ENCODE measurements at regions not wholly inside any gene's neighbourhood (a gene's known extent, or its start where the extent isn't known, plus 50 kb on each side); places are given as distances from the start of the nearest gene placed in this dataset.

DNA sequence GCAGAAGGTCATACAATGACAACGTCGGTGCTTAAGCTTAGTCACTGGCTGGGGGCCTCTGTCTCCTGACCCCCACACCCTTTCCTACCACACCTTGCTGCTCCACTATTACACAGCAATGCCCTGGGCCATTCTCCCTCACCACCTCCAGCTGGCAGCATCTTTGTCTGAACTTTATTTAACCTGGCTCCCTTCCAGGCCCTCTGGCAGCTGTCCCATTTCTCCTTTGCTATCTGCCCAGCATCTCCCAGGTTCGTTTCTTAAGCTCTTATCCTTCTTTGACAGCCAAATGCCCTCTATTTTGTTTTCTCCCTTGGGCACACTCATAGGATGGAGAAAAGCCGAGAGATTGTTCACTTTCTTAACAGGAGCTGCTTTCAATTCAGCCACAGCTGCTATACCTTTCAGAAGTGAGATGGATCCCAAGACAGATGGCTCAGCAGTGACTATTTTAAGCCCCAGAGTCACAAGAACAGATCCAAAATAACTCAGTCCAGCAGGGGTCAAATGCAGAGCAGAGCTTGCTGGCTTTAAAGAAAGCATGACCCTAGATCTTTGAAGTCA lies 1277.1 kb upstream of the AUTS2 start:
- Histone ChIP-seq H3K4me3 (peak overlapping the region in 1 of 4 donors; percentile 19), H3K27ac (replicated peaks in 1 of 4) (peak overlapping the region; percentile 55 to 80 (median 64)), H3K4me1 (peaks cover 21 to 30% (median 25%) of the 10 kb centered on the region in 4 donors), H3K27me3 (no peaks in the 10 kb centered on the region), H3K9me3 (no peaks in the 10 kb centered on the region), H3K36me3 (no peaks in the 10 kb centered on the region)
- 17% methylated on average over 4 of the region's 4 CpGs for WGBS
- intact Hi-C loops (cut with DNase I), result no loop called here
- TF ChIP-seq POLR2A (IDR thresholded peaks at IDR 0.05; ENCODE audit: low read depth), result no peak
- peak; percentile 30 to 44 for TF ChIP-seq POLR2AphosphoS5 (IDR thresholded peaks at IDR 0.05)
- DNase-seq (ENCODE audit: extremely low spot score), result no peak

DNA sequence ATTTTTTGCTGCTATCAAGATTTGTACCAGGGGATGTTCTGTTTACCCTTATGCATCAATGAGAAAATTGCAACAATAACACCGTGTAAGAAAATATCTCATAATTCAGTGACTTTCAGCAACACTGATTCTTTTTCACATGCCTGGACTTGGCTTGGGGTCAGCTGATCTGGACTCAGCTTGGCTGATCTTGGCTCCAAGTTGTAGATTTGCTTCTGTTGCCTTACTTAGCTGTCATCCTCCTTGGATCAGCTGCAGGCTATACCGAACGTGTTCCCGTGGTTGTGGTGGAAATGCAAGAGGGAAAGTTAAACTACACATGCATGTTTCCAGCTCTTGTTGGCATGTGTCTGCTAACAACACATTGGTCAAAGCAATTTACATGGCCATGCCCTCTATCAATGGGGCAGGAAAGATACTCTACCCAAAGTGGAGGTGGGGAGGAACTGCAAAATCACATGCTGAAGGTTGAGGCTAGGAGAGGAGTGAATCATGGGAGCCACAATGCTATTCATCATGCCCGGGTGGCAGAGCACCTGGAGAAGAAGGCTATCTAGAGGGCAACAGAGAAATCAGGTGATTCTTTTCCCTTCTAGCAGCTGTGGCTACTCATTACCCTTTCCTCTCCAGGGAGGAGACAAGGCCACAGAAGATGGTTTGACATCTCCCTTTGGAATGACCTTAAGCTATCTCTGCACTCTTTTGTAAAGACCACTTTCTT lies 1276.3 kb upstream of the AUTS2 start:
- intact Hi-C loops (cut with DNase I), result no loop called here
- no peaks in the 10 kb centered on the region for H3K36me3 ChIP-seq
- no peak for DNase-seq (ENCODE audit: extremely low spot score)
- H3K9me3 ChIP-seq, result no peaks in the 10 kb centered on the region
- H3K4me3 ChIP-seq, result no peak overlapping the region
- 27% methylated on average over 5 of the region's 5 CpGs for WGBS
- no peaks in the 10 kb centered on the region for H3K27me3 ChIP-seq
- peaks cover 21 to 30% (median 25%) of the 10 kb centered on the region in 4 donors for H3K4me1 ChIP-seq
- TF ChIP-seq POLR2A (IDR thresholded peaks at IDR 0.05; ENCODE audit: low read depth), result no peak
- TF ChIP-seq, protein P1, sequence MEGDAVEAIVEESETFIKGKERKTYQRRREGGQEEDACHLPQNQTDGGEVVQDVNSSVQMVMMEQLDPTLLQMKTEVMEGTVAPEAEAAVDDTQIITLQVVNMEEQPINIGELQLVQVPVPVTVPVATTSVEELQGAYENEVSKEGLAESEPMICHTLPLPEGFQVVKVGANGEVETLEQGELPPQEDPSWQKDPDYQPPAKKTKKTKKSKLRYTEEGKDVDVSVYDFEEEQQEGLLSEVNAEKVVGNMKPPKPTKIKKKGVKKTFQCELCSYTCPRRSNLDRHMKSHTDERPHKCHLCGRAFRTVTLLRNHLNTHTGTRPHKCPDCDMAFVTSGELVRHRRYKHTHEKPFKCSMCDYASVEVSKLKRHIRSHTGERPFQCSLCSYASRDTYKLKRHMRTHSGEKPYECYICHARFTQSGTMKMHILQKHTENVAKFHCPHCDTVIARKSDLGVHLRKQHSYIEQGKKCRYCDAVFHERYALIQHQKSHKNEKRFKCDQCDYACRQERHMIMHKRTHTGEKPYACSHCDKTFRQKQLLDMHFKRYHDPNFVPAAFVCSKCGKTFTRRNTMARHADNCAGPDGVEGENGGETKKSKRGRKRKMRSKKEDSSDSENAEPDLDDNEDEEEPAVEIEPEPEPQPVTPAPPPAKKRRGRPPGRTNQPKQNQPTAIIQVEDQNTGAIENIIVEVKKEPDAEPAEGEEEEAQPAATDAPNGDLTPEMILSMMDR (IDR thresholded peaks at IDR 0.05), result no peak
- no peak for TF ChIP-seq POLR2AphosphoS5 (IDR thresholded peaks at IDR 0.05)
- TF ChIP-seq EP300 (IDR thresholded peaks at IDR 0.05), result no peak
- H3K27ac ChIP-seq (replicated peaks in 1 of 4), result peak overlapping the region; percentile 55 to 80 (median 64)

DNA sequence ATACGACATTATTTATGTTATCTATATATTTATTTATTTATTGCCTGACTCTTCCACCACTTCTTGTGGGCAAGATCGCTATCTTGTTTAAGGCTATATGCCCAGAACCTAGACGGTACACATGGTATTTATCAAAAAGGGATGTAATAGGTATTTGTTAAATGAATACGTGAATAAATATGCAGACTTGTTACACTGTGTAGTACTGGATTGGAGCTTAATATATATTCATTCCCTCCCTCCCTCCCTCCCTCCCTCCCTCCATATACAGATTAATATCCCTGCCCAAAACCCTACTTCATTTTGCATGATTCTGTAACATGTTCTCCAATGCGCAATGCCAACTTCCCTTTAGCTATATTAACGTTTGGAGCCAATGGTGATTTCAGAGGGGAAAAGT lies 1273.7 kb upstream of the AUTS2 start:
- intact Hi-C loops (cut with DNase I), result no loop called here
- H3K27me3 ChIP-seq, result no peaks in the 10 kb centered on the region
- peaks cover 19 to 25% (median 23%) of the 10 kb centered on the region in 4 donors for H3K4me1 ChIP-seq
- H3K4me3 ChIP-seq, result no peak overlapping the region
- H3K36me3 ChIP-seq, result no peaks in the 10 kb centered on the region
- H3K27ac ChIP-seq (replicated peaks in 1 of 4), result no peak overlapping the region
- DNase-seq (ENCODE audit: extremely low spot score), result no peak
- 93% methylated on average over 6 of the region's 6 CpGs for WGBS
- TF ChIP-seq, protein P1 (IDR thresholded peaks at IDR 0.05), result no peak
- TF ChIP-seq POLR2AphosphoS5 (IDR thresholded peaks at IDR 0.05) (no peak), EP300 (IDR thresholded peaks at IDR 0.05) (no peak), POLR2A (IDR thresholded peaks at IDR 0.05; ENCODE audit: low read depth) (no peak)
- peaks cover 0 to 2% (median 0%) of the 10 kb centered on the region in 4 donors for H3K9me3 ChIP-seq

DNA sequence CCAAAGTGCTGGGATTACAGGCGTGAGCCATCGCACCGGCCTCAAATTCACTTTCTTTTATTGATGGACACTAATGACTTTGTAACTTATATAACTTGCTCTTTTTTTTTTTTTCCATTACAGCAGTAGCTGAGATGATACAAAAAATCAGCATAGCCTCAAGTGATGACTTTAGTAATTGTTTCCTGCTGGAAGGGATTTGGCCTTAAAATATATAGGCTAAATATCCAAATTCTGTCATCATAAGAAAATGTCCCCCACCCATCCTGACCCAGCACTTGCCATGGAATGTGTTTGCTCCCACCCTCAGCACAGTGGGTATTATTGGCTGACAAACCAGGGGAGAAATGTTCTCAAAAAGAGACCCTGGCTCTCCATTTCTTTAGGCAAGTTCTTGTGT lies 1264.1 kb upstream of the AUTS2 start:
- TF ChIP-seq, protein P1 (IDR thresholded peaks at IDR 0.05), result no peak
- no peak for TF ChIP-seq POLR2AphosphoS5 (IDR thresholded peaks at IDR 0.05)
- no peak for TF ChIP-seq EP300 (IDR thresholded peaks at IDR 0.05)
- Histone ChIP-seq H3K27ac (replicated peaks in 1 of 4) (no peak overlapping the region), H3K36me3 (no peaks in the 10 kb centered on the region), H3K4me1 (peaks cover 0 to 11% (median 8%) of the 10 kb centered on the region in 4 donors), H3K27me3 (no peaks in the 10 kb centered on the region), H3K9me3 (peaks cover 0 to 20% (median 16%) of the 10 kb centered on the region in 4 donors), H3K4me3 (no peak overlapping the region)
- DNase-seq (ENCODE audit: extremely low spot score), result no peak
- 79% methylated on average over 3 of the region's 3 CpGs for WGBS
- intact Hi-C loops (cut with DNase I), result no loop called here

DNA sequence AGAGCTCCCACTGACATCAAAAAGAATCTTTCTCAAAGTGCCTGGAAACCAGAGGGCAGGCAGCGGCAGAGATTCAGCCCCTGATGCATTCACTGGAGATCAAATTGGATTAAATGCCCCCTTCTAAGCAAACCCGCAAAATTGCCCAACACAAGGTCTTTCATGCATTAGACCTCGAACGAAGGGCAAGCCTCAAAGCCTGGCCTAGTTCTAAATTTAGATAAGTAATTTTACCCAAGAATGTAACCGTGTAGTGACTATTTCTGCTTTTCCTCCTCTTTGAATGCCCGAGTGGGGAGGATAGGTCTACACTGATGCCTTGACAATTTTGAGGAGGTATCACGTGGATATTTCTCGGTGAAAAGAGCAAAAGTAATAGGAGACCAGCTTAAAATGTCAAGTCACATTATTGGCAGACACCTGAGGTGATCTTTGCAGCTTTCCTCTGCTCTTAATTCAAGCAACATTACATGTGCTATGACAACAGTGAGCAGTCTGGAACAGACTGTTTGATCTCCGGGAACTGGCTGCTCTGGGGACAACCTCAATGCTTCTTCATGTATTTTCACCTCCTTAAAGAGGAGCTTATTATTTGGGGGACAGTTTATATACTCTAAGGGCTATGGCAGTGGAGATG lies 1263.5 kb upstream of the AUTS2 start:
- intact Hi-C loops (cut with DNase I), result no loop called here
- WGBS, result 53% methylated on average over 9 of the region's 9 CpGs
- peaks cover 0 to 11% (median 8%) of the 10 kb centered on the region in 4 donors for H3K4me1 ChIP-seq
- no peak for DNase-seq (ENCODE audit: extremely low spot score)
- H3K27ac ChIP-seq (replicated peaks in 1 of 4), result no peak overlapping the region
- H3K36me3 ChIP-seq, result no peaks in the 10 kb centered on the region
- no peak overlapping the region for H3K4me3 ChIP-seq
- peaks cover 0 to 19% (median 15%) of the 10 kb centered on the region in 4 donors for H3K9me3 ChIP-seq
- TF ChIP-seq POLR2A (IDR thresholded peaks at IDR 0.05; ENCODE audit: low read depth) (no peak), POLR2AphosphoS5 (IDR thresholded peaks at IDR 0.05) (no peak), EP300 (IDR thresholded peaks at IDR 0.05) (no peak)
- TF ChIP-seq, protein P1 (IDR thresholded peaks at IDR 0.05), result no peak
- H3K27me3 ChIP-seq, result no peaks in the 10 kb centered on the region

Measured in esophagus muscularis mucosa (tissue), 4 donors.